GM19023 (cell line): ENCODE measurements at regions not wholly inside any gene's neighbourhood (a gene's known extent, or its start where the extent isn't known, plus 50 kb on each side); places are given as distances from the start of the nearest gene placed in this dataset.

Experiments used
- ATAC-seq: cut with Tn5 transposase; IDR thresholded peaks from one replicate; pipeline ENCODE4 v1.9.1; 2021; ENCODE audit warnings: mild to moderate bottlenecking, moderate library complexity; ENCODE audit not compliant: unreplicated experiment

DNA sequence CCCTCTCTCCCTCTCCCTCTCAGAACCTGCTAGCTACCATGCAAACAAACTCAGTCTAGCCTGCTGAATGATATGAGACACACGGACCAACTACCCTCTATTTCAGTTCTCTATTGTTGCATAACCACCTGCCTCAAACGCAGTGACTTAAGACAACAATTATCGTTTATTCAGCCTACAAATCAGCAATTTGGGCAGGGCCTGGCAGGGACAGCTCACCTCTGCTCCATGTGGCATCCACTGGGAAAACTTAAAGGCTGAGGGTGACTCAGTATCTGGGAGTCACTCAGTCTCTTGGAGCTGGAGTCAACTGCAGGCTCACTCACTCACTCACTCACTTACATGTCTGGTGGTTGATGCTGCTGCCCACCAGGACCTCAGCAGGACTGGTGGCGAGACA is 121.3 kb downstream of the SEC16B start:
- no peak for ATAC-seq

GRCh38 chr1:177847843-177848242 is 122.0 kb downstream of the SEC16B start:
- no peak for ATAC-seq

DNA sequence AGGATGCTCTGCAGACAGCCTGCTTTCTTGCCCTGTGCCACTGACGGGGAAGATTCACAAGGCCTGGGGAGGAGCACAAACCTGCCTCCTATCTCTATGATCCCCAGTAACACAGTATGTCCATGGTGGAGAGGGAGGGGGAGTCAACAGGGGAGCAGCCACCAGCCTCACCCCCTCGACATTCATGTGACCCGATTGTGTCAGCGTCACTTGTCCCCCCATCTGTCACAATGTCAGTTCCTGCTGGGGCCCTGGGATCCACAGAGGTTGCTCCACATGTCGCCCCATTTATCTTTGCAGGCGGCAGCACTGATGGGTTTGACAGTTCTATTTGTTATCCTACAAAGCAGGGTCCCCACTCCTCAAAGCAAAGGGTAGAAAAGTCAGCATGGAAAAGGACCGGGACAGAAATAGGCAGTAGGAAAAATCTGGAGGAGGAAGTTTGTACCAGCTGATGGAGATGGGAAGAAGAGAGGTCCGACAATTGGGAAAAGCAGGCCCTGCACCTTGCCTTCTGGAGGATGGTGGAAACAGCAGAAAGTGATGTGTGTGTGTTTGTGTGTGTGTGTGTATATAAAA is 130.9 kb downstream of the SEC16B start:
- ATAC-seq, result no peak

- no peak for ATAC-seq
These were observed 136.2 kb downstream of the SEC16B start for GRCh38 chr1:177833631-177834030.

DNA sequence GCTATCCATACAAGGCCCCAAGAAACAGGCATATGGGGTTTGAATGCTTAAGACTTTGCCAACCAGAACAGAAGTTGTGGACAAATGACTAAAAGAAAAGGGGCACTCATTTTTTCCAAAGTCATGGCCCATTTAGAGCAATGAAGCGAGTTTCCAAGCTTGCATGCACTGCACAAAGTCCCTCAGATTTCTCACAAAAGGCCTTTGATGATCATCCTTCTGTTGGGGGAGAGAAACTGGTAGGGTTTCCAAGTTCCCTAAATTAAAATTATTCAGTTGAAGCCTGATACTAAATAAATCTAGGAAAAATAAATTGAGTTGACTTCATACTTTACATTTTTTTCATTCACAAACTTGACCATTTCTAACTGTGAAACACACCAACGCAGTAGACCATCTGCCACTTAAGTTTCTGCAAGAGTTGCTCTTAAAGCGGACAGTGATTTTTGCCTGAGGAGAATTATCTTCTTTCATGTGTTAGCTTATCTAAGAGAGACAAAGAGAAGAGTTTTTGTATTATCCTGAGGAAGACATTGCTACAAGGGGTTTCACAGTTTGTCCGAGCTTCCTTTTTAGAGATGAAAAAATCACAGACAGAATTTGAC is 139.2 kb downstream of the SEC16B start:
- no peak for ATAC-seq

DNA sequence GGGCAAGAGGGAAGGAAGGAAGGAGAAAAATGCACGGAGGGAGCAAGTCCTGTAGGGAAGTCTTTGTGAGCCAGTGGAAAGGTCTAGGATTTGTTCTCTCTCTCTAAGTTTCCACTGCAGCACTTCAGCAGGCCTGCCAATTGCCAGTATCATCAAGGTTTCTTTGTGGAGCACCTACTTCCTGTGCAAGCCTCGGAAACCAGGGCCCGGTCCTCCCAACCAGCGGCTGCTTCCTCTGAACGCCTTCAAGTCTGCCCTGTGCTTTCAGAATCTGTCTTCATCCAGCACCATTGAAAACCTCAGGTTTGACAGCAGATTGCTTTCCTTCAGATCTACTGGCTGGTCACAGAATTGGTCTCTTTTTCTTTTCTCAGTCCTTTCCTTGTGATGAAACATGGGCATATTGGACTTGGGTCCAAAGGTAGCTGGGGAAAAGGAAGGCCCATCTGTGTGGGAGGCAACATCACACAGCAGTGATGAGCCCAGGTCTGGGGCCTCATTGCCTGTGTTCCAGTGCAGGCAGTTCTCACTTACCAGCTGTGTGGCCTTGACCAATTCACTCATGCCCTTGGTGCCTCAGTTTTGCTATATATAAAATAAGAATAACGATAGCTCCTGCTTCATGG is 144.5 kb downstream of the SEC16B start:
- ATAC-seq, result peak; percentile 62

DNA sequence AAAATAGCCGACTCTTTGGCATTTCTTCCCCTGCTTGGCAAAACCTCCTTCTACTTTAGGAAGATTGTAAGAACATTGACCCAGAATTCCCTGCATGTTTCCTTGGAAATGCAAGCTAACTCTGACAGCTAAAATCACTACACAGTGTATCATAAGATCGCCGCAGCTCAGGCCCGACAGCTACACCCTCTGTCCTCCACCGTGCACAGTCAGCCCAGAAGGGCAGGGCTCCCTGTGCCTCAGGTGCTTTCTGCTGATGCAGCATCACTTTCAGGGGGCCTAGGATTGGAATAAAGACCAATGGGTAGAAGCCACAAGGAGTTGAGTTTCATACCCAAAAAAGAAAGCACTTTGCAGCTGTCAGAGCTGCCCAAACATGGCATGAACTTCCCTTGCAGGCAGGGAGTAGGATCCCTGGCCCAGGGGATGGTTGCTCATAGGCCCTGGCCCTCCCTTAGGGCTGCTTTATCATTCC is 145.3 kb downstream of the SEC16B start:
- ATAC-seq, result peak; percentile 34

DNA sequence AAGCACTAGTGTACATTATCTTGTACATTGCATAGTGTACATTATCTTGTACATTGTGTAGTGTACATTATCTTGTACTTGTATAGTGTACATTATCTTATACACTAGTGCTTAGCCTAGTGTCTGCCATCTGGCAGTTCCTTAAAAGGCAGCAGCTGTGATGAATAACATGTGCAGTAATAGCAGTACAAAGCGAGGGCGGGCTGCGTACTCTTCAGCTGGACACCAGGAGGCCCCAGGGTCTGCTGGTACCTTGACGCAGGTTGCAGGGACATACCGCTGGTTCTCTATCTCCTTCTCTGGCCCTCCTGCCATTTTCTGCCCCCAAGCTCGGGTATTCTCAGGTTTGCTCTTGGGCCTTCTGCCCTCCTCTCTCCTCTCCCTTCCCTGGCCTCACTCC is 149.6 kb downstream of the SEC16B start:
- ATAC-seq, result no peak

DNA sequence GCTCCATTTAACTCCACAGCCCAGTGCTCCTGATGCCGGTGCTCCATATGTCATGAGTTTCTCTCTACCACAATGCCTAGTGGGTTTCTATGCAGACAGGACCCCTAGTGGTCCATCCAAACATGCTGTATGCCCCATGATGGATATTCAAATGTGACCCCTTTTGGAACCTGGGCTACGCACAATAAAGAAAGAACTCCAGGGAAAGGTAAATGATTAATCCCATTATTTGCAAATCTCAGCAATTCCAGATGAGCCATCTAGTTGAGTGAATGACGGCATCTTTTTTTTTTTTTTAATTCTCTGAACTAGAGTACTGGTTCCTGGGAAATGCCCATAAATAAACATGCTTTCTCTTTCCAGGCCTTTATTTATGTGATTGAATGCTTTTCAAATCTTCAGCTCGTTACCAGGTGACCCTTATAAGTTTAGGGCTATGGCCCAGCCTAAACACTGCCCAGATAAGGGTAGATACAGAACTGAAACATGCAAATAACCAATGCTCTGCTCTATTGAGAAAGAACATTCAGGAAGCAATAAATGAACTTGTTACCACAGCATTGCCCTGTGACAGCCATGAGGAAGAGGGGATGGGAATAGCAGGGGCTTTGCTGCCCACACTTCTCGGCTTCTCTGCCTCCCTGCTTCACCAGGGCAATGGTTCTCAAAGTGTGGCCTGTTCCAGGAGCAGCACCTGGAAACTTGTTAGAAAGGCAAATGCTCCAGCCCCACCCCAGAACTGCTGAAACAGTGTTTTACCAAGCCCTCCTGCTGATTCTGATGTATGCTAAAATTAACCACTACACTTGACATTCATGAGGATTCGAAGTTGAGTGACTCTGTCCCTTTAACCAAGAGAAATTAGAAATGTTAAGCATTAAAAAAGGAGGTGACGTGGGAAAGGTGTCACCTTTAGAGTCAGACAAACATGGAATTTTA is 151.7 kb downstream of the SEC16B start:
- ATAC-seq, result peak; percentile 93

DNA sequence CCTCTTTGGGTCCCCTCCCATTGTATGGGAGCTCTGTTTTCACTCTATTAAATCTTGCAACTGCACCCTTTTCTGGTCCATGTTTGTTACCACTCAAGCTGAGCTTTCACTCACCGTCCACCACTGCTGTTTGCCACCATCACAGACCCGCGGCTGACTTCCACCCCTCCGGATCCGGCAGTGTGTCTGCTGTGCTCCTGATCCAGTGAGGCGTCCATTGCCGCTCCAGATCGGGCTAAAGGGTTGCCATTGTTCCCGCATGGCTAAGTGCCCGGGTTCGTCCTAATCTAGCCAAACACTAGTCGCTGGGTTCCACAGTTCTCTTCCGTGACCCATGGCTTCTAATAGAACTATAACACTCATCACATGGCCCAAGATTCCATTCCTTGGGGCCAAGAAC is 157.2 kb downstream of the SEC16B start:
- no peak for ATAC-seq

DNA sequence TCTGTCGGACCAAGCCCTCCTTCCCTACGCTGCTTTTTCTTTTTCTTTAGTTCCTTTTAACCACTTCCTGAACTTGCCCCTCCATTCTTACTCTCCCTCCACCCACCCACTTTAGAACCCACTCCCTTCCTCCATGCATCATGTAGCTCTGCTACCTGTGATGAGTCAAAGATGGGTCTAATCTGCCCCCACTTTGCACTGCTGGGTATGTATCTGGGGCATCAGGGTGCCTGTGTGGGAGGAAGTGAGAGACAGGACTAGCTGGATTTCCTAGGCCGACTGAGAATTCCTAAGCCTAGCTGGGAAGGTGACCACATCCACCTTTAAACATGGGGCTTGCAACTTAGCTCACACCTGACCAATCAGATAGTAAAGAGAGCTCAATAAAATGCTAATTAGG is 157.7 kb downstream of the SEC16B start:
- ATAC-seq, result no peak

- no peak for ATAC-seq
These were observed 158.4 kb downstream of the SEC16B start for GRCh38 chr1:177811429-177811828.

- peak; percentile 74 for ATAC-seq
These were observed 160.0 kb downstream of the SEC16B start for GRCh38 chr1:177809819-177810218.

GRCh38 chr1:177802304-177802703 is 167.6 kb downstream of the SEC16B start:
- ATAC-seq, result no peak

DNA sequence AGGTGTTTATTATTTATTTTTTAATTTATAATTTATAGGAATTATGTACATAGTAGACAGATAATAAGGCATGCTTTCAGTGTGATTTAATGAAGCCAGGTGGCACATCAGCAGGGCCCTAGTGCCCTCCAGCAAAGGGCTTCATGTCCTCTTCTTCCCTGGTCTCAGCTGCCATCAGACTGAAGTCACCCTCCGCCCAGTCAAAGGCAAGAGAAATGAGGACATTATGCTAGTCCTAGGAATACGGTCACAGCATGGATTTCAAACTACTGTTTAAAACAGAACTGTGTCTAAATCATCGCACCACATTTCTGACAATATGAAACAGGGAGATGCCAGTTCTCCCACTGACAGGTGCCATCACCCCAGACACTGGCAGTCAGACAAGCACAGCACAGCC is 168.1 kb downstream of the SEC16B start:
- no peak for ATAC-seq

DNA sequence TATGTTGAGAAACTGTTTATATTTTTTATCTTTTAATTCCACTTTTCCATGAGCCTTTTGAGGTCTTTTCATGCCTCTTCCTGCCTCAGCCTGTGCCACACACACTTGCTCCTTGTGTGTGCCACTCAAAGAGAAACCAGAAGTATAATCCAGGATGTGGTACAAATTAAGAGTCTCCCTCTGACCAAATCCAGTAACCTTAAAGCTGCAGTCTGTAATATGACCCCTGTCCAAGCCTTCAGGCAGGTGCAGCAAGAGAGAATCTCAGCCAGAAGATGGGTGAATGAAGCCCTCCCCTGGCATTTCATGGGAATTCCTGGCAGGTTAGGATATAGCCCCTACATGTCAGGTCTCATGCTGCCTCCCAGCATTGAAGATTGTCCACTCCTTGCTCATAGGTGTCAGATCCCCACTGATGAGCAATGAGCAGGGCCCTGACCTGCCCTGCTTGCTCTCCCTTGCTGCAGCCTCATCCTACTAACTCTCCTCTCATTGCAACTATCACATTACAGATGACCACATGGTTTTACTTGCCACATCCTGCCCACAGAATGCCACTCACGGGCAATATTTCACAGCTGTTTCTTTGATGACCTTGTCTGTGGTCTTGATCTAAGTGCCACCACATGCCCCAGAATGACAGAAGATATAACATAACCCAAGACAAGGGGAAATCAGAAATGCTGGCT is 169.3 kb downstream of the SEC16B start:
- ATAC-seq, result peak; percentile 59

GRCh38 chr1:177799746-177800145 is 170.1 kb downstream of the SEC16B start:
- no peak for ATAC-seq

DNA sequence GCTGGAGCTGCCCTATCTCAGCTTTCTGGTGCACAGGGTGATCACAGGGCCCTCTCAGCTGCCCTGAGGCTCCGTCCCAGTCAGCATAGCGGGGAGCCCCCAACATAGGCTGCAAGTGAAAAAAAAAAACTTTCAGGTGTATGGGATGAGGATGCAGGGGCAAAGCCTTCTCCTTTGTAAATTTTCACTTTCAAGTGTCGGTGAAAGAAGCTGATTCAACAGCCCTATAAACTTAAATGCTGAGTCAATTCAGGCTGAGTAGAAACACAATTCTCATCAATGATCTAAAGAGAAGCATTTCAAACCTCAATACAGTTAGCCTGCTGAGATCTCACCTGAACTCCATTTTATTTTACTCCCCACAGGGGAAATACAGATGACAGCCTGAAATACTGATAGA is 171.2 kb downstream of the SEC16B start:
- peak; percentile 33 for ATAC-seq

- ATAC-seq, result no peak
These were observed 173.3 kb downstream of the SEC16B start for GRCh38 chr1:177796561-177796960.

GRCh38 chr1:177794376-177794991 is 175.4 kb downstream of the SEC16B start:
- no peak for ATAC-seq
